HG03571 (cell line): ENCODE measurements at regions not wholly inside any gene's neighbourhood (a gene's known extent, or its start where the extent isn't known, plus 50 kb on each side); places are given as distances from the start of the nearest gene placed in this dataset.

Experiments used
- ATAC-seq: cut with Tn5 transposase; IDR thresholded peaks from one replicate; pipeline ENCODE4 v1.9.1; 2021; ENCODE audit not compliant: unreplicated experiment

DNA sequence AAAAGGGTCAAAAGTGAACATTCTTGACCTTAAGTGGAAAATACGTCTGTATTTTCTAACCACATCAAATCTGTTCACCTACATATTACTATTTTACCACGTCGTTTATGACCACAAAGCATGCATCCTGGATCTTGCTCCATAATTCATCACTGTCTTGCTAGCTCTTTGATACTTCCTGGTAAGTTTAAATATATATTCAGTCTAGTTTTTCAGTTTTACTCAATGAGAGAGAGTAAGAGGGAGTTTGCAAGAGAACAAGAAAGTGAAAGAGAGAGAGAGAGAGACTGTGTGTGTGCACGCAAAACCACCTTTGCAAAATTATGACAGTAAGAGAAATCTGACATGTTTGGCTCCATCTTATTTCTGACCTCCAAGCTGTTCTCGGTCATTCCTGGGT lies 173.7 kb upstream of the GALNTL6 start:
- peak; percentile 93 for ATAC-seq

DNA sequence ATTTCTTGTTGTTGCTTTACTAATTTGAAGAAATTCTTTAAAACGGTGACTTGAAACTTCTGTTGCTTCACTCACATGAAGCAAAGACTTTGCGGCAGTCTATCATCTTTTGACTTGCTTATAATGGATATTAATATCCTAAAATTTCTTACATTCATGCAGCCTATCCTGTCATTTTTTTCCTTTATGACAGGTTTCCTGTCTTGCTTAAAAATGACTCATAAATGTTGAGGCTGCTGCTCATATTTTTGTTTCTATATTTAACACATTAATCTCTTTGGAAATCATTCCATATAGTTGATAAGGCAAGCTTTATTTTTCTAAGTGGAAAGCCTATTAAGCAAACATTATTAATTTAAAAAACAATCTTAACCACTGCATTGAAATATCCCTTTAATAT lies 176.6 kb upstream of the GALNTL6 start:
- ATAC-seq, result no peak

DNA sequence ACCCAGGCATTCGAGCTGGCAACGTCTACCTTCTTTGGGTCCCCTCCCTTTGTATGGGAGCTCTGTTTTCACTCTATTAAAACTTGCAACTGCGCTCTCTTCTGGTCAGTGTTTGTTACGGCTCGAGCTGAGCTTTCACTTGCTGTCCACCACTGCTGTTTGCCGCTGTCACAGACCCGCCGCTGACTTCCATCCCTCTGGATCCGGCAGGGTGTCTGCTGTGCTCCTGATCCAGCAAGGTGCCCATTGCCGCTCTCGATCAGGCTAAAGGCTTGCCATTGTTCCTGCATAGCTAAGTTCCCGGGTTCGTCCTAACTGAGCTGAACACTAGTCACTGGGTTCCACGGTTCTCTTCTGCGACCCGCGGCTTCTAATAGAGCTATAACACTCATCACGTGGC lies 183.5 kb upstream of the GALNTL6 start:
- no peak for ATAC-seq

DNA sequence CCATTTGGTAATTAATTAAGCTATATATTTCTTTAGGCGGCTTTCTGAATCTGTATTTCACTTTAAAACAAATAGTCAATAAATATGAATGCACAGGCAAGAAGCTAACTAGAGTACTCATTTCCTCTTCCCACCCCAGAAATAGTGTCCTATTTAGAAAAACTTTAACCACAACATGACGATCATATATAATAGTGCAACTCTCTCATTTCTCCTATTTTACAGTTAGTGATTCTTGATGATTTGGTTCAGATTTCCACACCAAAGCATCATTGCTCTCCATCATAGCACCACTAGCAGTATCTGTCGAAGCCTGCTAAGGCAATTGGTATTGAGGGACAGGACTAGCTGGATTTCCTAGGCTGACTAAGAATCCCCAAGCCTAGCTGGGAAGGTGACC lies 184.0 kb upstream of the GALNTL6 start:
- ATAC-seq, result peak; percentile 97

DNA sequence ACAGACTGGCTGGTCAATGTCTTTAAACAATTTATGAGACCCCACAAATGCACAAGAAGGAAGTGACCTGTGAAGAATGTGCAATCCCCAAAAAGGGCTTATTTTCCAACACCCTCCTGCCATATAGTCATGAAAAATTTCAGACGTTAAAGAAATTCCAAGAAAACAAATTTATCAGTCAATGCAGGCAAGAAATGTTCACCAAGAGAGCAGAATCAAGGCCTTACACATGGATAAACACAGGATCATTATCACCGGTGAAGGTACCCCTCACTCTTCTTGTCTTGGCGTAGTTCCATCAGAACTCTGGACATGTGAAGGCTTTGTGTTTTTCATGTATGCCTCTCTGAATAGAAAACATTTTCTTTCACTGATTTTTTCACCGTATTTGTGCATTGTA lies 186.7 kb upstream of the GALNTL6 start:
- ATAC-seq, result no peak

DNA sequence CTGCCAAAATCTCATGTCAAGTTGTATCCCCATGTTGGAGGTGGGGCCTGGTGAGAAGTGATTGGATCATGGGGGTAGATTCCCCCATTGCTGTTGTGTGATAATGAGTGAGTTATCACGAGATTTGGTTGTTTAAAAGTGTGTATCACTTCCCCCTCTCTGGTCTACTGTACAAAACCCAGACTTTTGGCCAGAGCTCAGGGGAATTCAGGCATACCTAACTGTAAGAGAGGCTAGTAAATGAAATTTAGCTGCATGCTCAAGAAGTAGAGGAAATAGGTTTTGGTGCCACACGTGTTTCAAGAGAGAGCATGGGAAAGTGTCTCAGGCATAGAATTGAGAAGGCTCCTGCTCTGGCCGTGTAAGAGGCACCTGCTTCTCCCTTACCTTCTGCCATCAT lies 190.5 kb upstream of the GALNTL6 start:
- ATAC-seq, result no peak

DNA sequence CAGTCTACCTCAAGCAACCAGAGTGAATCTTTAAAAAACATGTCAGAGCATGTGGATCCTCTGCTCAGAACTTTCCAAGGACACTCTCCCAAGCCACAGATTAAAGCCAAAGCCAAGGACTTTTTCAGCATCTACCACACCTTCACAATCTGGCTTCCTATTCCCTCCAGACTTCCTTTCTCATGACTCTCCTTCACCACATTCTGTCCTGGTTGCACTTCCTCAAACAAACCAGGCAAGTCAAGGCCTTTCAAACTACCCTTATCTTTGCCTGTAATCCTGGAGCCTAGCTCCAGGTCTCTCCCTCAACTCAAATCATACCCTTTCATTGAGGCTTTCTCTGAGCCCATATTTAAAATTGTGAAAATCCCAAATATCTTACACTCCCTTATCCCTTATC lies 191.6 kb upstream of the GALNTL6 start:
- ATAC-seq, result no peak

DNA sequence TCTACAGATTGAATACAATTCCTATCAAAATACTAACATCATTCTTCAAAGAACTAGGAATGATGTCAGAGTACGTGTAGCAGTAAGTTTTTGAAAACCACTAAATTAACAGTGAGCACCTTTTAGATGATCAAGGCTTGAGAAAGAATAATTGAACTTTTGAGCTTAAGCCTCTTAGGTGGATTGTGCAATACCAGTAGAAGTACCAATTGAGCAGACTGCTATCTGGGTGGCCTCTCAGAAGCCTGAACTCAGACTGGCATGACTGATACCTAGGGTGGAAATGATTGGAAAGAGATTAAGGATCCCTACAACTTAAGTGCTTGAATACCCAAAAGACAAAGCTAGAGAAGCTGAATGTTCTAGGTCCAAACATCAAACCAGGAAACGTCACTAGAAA lies 200.3 kb upstream of the GALNTL6 start:
- no peak for ATAC-seq

DNA sequence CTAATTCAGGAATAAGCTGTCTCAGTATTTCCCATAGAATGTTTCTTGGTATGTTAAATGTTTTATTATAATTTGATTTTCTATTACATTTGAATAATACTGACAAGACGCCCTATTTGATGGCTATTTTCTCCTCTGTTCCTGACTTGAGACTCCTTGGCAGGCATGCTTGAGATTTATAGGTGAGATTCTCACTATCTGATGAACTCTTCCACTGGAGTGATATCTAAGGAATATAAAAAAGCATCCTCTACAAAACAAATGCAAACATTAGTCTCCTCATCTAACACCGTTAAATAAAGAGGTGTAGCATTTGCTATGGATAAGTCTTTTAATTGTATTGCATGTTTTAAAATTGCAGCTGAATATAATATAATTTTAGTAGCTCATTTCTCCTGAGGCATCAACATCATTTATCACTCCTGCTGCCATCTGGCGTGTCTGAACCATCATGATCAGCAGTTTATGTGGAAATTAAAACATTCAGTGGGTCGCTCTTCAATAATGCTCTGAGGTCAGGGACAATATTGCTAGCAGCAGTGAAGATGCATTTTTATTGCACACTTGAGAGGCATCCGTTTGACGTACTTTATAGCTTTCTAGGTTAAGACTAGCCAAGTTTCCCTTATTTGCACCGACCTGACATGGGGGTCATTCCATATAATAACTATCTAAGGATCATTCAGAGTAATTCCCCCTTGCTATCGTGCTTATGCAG lies 210.4 kb upstream of the GALNTL6 start:
- no peak for ATAC-seq

DNA sequence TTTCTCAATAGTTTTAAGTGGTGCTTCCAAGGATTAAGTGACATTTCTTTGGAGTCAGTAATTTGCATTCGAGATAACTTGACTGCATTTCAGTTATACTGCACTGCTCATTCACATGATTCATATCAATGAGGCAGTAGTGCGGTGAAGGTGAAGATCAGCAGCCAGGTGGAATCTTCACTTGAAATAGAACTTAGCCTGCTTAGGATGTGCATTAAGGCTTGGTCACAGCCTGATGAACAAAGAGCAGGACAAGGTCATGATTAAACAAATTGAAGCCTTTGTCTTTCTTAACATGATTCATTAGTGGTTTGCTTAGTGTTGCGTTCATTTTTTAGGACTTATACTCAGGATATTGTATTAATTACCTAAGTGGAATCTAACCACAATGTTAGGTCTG lies 212.1 kb upstream of the GALNTL6 start:
- ATAC-seq, result no peak

DNA sequence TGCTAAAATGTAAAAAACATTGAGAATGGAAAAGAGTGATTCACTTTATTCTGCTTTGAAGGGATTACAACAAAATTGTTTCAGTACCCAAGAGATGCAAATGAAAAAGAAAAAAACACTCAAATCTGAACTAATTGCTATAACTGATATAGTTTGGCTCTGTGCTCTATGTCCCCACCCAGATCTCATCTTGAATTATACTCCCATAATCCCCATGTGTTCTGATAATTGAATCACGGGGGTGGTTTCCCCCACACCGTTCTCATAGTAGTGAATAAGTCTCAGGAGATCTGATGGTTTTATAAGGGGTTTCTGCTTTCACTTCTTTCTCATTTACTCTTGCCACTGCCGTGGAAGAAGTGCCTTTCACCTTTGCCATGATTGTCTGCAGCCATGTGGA lies 213.6 kb upstream of the GALNTL6 start:
- no peak for ATAC-seq

DNA sequence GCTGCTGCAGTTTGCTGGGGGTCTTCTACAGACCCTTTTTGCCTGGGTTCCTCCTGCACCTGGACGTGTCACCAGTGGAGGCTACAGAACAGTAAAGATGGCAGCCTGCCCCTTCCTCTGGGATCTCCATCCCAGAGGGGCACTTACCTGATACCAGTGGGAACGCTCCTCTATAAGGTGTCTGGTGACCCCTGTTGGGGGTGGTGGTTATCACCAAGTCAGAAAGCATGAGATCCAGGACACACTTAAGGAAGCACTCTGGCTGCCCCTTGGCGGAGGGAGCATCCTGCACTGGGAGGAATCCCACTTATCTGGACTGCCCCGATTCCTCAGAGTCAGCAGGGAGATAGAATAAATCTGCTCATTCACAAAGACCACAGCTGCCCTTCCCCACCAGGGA lies 218.9 kb upstream of the GALNTL6 start:
- no peak for ATAC-seq

DNA sequence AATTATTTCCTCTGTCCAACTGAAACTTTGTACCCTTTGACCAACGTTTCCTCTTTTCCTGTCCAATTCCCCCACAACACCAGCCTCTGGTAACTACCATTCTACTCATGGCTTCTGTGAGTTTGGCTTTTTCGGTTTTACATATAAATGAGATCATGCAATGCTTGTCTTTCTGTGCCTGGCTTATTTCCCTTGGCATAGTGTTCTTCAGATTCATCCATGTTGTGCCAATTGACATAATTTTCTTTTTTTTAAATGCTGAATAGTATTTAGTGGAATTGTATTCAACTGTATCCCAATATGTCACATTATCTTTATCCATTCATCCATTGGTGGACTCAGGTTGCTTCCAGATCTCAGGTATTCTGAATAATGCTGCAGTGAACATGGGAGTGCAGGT lies 222.5 kb upstream of the GALNTL6 start:
- no peak for ATAC-seq

DNA sequence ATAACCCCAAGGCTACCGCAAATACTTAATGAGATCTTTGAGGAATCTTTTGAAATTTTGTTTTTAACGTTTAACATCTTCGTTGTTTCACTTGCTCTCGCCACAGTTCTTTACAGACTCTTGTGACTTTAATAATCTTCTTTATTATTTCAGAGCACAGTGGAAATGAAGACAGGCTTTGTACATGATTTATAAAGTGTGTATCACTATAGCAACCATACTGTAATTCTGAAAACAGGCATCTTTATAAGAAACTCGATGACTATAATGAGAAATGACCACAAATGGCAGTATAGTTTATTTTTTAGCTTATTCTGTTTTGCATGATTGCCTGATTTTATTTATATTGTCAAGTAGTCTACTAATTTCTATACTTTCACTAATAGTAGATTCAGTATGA lies 224.4 kb upstream of the GALNTL6 start:
- ATAC-seq, result no peak

DNA sequence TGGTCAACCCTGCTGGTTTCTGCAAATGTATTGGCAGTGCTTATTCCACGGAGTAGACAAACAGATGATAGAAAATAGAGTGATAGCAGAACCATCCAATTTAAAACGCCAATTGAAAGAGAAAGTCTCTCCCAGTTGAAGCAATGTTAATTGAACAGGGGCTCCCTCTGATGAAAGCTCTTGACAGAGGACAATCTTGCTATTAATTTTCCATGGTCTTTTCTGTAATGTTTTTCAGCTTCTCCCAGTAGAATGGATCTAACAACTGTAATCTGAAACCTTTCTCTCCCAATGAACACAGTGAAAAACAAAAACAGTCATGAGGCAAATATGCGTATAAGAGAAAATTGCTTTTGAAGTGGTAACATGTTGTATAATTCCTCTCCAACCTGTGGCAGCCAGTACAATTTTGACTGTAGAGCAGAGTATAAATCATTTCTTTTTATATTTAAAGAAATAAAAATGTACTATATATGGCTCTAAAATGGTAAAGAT lies 225.1 kb upstream of the GALNTL6 start:
- ATAC-seq, result no peak

DNA sequence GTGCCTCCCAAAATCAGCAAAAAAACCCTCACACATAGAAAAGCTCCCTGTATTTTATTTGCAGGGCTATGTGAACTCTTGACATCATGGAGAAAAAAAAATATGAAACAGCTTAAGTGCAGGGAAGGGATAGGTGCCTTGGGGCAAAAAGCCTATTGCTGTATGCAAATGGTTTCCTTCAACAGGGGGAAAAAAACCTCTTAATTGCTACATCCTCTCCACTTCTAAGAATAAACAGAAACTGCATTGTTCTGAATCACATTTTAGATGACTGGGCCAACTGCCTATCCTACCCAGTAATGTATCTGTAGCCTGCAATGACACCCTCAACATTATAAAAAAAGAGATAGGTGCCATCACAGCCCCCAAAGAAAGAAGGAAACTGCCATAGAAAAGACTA lies 229.4 kb upstream of the GALNTL6 start:
- ATAC-seq, result peak; percentile 37

DNA sequence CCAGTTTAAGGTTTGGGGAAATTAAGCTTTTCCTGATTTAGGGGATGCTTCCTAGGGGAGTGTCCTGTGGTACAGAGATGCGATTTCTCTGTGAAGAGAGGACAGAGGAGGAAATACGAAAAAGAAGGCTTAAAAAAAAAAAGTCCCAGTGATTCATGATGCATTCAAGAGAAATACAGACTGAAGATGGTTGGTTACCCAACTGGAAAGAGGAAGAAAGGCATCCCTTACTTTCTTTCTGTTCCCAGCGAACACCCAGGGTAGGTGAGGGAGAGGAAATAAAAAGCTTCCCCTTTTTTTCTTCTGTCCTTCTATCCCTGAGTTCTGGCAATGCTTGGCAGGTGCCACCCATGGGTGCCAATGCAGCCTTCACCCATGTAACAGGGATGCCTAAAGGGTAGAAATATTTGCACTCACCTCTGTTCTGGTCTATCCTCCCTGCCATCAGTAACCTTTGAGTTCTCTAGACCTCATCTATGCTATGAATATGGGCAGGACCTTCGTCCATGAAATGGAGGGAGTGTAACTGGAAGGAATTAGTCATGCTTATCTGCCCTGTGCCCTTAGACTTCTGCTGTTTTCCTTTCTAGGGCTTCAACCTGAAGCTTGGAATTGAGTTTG lies 230.1 kb upstream of the GALNTL6 start:
- peak; percentile 53 for ATAC-seq

DNA sequence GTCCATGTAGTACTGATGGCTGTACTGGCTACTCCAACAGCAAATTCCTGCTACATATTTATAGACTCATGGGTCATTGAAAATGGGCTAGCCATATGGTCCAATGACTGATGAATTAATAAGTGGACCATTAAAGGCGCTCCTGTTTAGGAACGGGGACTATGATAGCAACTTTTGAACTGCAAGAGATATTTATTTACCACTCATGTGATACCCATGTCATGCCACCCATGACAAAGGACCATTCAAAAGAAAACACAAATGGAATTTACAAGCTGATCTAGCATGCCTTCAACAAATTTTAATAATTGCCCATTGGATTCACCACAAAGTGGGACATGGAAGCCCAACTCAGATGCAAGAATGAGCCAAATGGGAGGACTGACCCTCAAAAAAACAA lies 240.0 kb upstream of the GALNTL6 start:
- ATAC-seq, result no peak

DNA sequence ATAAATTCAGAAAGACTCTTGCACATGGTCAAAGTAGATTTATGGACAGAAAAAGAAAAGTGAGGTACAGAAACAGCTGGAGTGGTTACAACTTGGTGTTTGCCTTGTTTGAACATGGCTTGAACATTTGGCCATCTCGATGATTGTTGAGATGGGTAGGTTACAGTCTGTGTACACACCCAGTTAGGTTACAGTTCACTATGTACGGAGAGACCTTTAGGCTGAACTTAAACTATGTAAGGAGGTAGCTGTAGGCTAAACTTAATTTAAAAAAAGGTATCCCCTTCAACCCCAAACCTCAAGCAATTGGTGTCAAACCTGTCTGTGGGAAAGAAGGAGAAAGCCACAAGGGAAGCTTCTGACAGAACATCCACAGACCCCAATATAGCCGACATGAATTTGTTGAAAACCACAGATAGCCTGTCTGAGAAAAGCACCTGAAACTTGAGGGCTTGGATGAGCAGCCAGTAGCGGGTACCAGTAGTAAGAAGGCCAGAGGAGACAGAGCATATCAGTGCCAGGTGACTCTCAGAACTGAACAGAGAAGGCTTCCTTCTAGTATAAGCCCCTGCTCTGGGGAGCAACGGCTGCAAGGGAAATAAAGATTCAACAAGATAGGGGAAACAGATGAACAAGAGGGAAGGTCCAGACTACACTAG lies 247.9 kb upstream of the GALNTL6 start:
- peak; percentile 83 for ATAC-seq

DNA sequence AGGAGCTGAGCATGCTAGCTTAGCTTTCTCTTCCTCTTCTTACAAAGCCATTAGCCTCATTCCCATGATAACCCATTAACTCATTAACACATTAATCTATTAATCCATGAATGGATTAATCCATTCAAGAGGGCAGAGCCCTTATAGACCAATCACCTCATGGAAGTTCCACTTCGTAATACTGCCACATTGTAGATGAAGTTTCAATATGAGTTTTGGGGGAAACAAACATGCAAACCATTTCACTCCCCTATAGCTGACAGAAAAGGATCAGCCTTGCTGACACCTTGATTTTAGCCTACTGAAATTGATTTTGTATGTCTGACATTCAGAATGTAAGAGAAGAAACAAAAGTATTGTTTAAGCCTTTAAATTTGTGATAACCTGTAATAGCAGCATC lies 251.8 kb upstream of the GALNTL6 start:
- ATAC-seq, result no peak

DNA sequence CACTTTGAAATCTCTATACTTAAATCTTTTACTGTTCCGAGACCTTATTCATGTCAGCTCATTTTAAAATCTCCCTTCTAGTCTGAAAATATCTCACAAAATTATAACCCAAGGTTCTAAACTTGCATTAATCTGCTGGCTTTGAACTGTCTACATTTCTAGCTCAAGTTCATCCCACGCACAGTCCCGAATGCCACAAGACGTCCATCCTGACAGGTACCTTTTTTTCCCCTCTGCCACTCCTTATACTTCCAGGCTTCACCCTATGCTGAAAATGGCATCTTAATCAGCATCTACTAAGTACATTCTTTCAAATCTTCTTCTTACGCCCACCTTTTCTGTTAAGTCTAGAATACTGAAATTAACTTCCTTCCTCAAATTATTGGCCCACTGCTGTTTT lies 259.2 kb upstream of the GALNTL6 start:
- ATAC-seq, result no peak

DNA sequence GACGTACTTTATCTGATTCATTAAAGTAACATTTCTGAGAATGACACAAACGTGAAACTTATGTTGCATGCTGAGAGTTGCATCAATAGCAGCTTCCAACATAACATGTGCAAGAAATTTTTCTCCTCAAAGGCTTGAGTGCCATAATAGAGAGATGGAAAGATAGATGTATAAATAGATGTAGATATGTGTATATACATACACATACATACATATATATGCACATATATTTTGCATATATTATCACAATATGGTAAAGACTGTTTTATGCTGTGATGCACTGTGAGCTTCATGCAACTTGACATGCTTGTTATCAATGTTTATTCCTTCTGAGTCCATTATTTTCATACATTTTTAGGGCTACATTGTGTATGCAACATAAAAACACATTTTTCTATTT lies 270.6 kb upstream of the GALNTL6 start:
- ATAC-seq, result no peak
